ENCODE measurements at regions not wholly inside any gene's neighbourhood (a gene's known extent, or its start where the extent isn't known, plus 50 kb on each side); places are given as distances from the start of the nearest gene placed in this dataset.

DNA sequence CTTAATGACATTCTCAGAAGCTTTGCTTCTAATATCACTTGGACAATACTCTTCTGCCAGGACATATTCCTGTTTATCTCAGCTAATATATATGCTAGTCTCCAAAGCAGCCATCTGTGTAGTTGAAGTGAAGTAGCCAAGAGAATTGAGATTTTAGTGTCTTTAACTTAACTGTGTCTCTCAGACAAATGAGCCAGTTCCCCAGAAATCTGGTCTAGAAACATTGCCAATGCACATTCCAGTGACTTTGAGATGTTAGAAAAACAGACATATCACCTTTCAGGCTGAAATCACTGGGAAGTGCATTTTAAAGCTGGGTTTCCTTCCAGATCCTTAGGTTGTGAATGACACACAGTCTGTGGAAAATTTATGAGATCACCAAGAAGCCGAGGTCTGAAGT, 114.6 kb downstream of the MTX3 start:
- TF ChIP-seq, protein P1, sequence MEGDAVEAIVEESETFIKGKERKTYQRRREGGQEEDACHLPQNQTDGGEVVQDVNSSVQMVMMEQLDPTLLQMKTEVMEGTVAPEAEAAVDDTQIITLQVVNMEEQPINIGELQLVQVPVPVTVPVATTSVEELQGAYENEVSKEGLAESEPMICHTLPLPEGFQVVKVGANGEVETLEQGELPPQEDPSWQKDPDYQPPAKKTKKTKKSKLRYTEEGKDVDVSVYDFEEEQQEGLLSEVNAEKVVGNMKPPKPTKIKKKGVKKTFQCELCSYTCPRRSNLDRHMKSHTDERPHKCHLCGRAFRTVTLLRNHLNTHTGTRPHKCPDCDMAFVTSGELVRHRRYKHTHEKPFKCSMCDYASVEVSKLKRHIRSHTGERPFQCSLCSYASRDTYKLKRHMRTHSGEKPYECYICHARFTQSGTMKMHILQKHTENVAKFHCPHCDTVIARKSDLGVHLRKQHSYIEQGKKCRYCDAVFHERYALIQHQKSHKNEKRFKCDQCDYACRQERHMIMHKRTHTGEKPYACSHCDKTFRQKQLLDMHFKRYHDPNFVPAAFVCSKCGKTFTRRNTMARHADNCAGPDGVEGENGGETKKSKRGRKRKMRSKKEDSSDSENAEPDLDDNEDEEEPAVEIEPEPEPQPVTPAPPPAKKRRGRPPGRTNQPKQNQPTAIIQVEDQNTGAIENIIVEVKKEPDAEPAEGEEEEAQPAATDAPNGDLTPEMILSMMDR (IDR thresholded peaks at IDR 0.05) = no peak
- TF ChIP-seq EP300 (IDR thresholded peaks at IDR 0.05) = no peak
- no peak for TF ChIP-seq MYC (IDR thresholded peaks at IDR 0.05; ENCODE audit: borderline replicate concordance, low read length)
- TF ChIP-seq POLR2A (IDR thresholded peaks at IDR 0.05; ENCODE audit: low read length) = no peak
- TF ChIP-seq, protein P2, sequence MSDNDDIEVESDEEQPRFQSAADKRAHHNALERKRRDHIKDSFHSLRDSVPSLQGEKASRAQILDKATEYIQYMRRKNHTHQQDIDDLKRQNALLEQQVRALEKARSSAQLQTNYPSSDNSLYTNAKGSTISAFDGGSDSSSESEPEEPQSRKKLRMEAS (IDR thresholded peaks at IDR 0.05) = no peak
- TF ChIP-seq CHD4 (IDR thresholded peaks at IDR 0.05; ENCODE audit: borderline replicate concordance) = no peak
- TF ChIP-seq, protein P3, sequence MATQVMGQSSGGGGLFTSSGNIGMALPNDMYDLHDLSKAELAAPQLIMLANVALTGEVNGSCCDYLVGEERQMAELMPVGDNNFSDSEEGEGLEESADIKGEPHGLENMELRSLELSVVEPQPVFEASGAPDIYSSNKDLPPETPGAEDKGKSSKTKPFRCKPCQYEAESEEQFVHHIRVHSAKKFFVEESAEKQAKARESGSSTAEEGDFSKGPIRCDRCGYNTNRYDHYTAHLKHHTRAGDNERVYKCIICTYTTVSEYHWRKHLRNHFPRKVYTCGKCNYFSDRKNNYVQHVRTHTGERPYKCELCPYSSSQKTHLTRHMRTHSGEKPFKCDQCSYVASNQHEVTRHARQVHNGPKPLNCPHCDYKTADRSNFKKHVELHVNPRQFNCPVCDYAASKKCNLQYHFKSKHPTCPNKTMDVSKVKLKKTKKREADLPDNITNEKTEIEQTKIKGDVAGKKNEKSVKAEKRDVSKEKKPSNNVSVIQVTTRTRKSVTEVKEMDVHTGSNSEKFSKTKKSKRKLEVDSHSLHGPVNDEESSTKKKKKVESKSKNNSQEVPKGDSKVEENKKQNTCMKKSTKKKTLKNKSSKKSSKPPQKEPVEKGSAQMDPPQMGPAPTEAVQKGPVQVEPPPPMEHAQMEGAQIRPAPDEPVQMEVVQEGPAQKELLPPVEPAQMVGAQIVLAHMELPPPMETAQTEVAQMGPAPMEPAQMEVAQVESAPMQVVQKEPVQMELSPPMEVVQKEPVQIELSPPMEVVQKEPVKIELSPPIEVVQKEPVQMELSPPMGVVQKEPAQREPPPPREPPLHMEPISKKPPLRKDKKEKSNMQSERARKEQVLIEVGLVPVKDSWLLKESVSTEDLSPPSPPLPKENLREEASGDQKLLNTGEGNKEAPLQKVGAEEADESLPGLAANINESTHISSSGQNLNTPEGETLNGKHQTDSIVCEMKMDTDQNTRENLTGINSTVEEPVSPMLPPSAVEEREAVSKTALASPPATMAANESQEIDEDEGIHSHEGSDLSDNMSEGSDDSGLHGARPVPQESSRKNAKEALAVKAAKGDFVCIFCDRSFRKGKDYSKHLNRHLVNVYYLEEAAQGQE (IDR thresholded peaks at IDR 0.05) = no peak
- TF ChIP-seq, protein P4, sequence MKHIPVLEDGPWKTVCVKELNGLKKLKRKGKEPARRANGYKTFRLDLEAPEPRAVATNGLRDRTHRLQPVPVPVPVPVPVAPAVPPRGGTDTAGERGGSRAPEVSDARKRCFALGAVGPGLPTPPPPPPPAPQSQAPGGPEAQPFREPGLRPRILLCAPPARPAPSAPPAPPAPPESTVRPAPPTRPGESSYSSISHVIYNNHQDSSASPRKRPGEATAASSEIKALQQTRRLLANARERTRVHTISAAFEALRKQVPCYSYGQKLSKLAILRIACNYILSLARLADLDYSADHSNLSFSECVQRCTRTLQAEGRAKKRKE (CRISPR knock-in tag; IDR thresholded peaks at IDR 0.05; ENCODE audit: low read depth) = no peak
- TF ChIP-seq JUN (IDR thresholded peaks at IDR 0.05) = no peak

Measured in A549 (cell line).